ENCODE measurements at regions not wholly inside any gene's neighbourhood (a gene's known extent, or its start where the extent isn't known, plus 50 kb on each side); places are given as distances from the start of the nearest gene placed in this dataset.

DNA sequence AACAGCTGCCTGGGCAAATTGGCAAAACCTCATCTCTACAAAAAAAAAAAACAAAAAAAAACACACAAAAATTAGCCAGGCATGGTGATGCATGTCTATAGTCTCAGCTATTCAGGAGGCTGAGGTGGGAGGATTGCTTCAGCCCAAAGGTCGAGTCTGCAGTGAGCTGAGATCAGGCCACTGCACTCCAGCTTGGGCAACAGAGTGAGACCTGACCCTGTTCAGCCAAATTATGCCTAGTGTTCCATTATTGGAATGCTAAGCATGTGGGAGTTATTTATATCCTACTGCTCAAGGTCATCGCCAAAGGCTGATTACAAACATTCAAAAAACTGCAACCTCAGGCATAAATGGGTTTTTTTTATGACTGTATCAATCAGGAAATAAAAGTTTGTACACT, 1251.0 kb upstream of the PCDH9 start:
- no peak for TF ChIP-seq CEBPB (IDR thresholded peaks at IDR 0.05; ENCODE audit: low read depth, low read length)
- TF ChIP-seq ZNF274 (IDR thresholded peaks at IDR 0.05; ENCODE audit: borderline replicate concordance, extremely low read depth, low read length): no peak
- TF ChIP-seq FOSL1 (IDR thresholded peaks at IDR 0.05; ENCODE audit: insufficient read depth, low read depth, low read length): no peak
- TF ChIP-seq, protein P1, sequence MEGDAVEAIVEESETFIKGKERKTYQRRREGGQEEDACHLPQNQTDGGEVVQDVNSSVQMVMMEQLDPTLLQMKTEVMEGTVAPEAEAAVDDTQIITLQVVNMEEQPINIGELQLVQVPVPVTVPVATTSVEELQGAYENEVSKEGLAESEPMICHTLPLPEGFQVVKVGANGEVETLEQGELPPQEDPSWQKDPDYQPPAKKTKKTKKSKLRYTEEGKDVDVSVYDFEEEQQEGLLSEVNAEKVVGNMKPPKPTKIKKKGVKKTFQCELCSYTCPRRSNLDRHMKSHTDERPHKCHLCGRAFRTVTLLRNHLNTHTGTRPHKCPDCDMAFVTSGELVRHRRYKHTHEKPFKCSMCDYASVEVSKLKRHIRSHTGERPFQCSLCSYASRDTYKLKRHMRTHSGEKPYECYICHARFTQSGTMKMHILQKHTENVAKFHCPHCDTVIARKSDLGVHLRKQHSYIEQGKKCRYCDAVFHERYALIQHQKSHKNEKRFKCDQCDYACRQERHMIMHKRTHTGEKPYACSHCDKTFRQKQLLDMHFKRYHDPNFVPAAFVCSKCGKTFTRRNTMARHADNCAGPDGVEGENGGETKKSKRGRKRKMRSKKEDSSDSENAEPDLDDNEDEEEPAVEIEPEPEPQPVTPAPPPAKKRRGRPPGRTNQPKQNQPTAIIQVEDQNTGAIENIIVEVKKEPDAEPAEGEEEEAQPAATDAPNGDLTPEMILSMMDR (IDR thresholded peaks at IDR 0.05; ENCODE audit: control extremely low read depth in 1 of 3, insufficient read depth in 1 of 3, low read depth in 1 of 3, low read length in 3 of 3): no peak

Data from H1 (cell line).